Activated CD4-positive, alpha-beta T cell treated with anti-CD3 and anti-CD28 coated beads, Interleukin-2, Interleukin-6, amounts not matched to agents 100 ng/mL and 50 ng/mL, durations not matched to agents 16 hours and 8 hours (primary cell): ENCODE measurements at regions not wholly inside any gene's neighbourhood (a gene's known extent, or its start where the extent isn't known, plus 50 kb on each side); places are given as distances from the start of the nearest gene placed in this dataset.
"Not testable (repeated sequence)": the region's sequence is repeated elsewhere in the genome, so short reads cannot be mapped to it uniquely, and the experiment has no call there.

ENCODE experiments used
- DNase-seq: peaks from one replicate; pipeline ENCODE4 v3.0.0-alpha.2; 2020

GRCh38 chr4:138891631-138892031, 124.0 kb upstream of the NOCT start:
- no peak for DNase-seq

DNA sequence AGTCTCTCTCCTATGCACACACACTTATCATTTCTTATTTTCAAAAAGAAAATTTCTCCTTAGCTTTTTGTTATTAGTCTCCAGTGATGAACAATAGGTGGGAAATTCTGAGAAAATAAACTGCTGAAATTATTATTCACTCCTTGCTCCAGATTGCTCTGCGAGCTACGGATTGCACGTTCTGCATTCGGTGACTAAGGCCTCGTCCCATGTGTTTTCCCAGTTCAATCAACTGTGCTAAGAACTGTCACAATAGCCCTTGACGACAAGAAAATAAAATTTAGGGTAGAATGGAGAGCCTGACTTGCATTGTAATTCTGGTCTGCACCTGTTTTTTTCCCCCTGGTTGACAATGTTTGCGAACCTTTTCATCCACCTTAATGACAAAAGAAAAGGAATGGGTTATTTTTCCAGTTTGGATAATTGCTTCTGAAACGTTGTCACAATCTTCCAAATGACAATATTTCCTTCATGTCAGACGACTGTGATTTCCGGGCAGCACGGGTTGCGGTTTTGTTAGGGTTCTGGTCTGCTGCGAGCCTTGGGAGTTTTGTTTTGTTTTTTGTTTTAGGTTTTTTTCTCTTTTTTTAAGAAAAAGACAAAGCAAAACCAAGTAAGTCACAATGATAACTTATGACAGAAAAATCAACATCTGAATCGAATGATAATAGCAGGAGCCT, 124.5 kb upstream of the NOCT start:
- DNase-seq: no peak

DNA sequence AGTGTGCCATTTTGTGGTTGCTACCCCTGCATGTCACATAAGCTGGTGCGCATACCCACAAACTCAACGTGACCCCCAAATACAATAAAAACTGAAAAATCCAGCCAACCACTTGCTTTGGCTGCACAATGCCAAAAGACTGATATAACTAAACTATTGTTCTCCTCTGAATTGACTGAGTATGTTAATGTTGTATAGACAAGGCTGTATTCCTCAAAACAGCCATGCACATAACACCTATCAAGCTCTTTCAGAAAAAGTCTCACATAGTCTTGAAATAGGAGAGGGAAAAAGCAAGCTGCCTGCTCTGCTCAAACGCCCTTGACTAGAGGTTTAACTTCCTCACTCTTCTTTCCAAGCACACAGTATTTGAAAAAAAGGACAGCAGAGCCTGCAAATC, 126.4 kb upstream of the NOCT start:
- DNase-seq: no peak

DNA sequence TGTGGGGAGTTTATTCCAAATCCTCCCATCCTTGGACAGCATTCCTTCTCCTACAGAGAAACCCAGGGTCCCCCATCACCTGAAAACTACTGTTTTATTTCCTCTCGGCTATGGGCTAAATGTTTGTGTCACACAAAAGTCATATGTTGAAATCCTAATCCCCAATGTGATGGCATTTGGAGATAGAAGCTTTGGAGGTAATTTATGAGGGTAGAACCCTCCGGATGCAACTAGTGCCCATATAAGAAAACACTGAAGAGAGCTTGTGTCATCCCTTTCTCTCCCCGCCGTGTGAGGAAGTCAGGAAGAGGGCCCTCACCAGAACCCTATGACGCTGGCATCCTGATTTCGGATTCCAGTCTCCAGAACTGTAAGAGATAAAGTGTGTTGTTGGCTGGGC, 127.8 kb upstream of the NOCT start:
- no peak for DNase-seq

DNA sequence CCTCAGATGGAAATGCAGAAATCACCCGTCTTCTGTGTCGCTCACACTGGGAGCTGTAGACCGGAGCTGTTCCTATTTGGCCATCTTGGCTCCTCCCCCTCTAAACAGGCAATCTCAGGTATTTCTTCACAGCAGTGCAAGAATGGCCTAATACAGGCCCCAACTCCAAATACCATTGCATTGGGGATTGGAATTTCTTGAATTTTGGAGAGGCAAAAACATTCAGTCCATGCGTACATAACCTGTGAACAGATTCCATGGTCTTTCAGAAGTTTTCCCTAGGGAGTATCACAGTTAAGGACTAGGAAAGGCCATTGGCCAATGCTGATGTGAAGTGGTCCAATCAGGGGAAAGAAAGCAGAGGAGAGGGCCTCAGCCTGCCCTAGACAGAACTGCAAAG, 128.2 kb upstream of the NOCT start:
- DNase-seq: no peak

GRCh38 chr4:138879757-138880156, 135.8 kb upstream of the NOCT start:
- DNase-seq: no peak

GRCh38 chr4:138875891-138876608, 139.5 kb upstream of the NOCT start:
- DNase-seq: no peak

DNA sequence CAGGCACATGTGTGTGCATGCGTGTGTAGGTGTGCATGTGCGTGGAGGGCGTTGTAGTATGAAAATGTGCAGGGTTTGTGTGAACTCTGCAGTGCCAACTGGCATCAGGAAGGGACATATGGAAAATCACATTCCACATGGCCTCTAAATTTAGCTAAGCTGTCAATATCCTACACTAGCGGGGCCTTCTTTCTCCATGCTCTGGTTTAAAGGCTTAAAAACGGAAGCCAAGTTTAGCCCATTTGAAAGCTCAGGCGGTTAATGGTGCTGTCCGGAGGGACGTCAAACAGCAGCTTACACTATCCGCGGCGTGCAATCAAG, 144.1 kb upstream of the NOCT start:
- DNase-seq: no peak

GRCh38 chr4:138870737-138871554, 144.6 kb upstream of the NOCT start:
- DNase-seq: peak; percentile 65

- no peak for DNase-seq
These were observed 145.9 kb upstream of the NOCT start for GRCh38 chr4:138869631-138870030.

GRCh38 chr4:138869165-138869564, 146.4 kb upstream of the NOCT start:
- DNase-seq: no peak

DNA sequence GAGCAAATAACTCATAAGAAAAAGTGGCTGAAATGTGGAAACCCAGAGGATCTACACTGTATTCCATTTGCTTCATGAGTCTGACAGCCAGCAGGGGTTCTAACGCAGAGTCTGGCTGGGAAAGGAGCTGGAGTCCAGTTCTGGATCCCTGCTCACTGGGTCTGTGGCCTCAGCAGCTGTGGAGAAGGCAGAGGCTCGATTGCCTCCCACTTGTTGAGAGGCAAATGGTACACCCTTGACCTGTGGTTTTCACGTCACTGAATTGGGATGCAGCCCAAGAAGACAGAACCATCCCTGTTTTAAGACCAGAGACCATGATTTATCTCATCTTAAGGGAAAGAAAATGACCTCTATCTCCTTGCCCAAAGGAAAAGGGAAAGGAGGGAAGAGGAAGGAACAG, 147.0 kb upstream of the NOCT start:
- DNase-seq: no peak

GRCh38 chr4:138867404-138867803, 148.2 kb upstream of the NOCT start:
- no peak for DNase-seq

DNA sequence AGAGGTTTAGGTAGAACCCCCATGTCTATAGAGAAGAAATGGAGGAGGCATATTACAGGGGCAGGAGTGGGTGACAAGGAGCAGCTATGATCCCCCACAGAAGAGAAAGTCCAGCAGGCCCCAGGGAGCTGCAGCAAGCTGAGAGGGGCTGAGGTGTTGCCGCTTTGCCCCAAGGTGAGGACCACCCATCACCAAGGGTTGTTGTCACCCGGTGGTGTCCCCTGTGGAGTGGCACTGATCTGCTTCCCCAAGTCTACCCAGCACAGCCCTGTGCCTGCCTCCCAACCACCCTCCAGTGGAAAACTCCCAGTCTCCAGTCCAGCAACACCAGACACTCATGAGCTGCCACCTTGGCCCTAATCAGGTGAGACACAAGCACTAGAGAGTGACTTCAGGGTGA, 149.3 kb upstream of the NOCT start:
- DNase-seq: no peak

- DNase-seq: no peak
These were observed 149.8 kb upstream of the NOCT start for GRCh38 chr4:138865765-138866164.

GRCh38 chr4:138864961-138865720, 150.4 kb upstream of the NOCT start:
- no peak for DNase-seq

- DNase-seq: no peak
These were observed 152.4 kb upstream of the NOCT start for GRCh38 chr4:138863160-138863559.

DNA sequence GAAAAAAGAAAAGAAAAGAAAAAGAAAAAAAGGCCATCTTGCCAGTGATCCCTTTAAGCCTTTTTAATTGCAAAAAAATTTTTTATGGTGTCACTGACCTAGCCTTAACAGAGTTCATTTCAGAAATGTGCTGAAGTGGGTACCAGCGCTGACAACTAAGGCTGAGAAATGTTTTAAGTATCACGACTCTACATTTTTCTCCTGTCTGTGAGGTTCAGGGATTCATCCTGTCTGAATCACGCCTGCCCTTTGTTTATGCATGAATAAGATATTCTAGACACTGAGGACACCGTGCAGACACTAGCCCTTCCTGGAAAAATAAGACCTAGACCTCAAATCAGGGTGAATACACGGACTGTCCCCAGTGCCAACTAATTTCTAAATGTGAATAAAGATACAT, 154.4 kb upstream of the NOCT start:
- no peak for DNase-seq

DNA sequence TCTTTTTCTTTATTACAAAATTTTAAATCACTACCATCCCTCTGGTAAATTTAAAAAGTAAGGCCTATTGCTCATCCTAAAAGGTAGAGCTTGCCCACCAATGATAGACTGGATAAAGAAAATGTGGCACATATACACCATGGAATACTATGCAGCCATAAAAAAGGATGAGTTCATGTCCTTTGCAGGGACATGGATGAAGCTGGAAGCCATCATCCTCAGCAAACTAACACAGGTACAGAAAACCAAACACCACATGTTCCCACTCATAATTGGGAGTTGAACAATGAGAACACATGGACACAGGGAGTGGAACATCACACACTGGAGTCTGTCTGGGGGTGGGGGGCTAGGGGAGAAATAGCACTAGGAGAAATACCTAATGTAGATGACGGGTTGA, 155.2 kb upstream of the NOCT start:
- DNase-seq: not testable (repeated sequence)

DNA sequence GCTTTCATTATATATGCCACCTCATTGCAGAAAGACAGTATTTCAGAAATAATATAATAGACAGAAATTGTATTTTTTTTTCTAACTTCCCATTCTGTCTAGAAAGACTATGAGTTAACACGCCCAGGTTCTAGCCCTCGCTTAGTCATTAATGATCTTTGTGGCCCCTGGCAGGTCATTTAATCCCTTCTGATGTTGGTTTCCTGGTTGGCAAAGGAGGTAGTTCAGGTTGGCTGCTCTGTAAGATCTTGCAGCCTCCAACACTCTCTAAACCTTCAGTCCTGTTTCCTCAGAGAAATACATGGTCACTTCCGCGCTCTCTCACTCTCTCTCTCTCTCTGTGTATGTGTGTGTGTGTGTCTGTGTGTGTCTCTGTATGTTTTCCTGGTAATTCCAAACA, 156.3 kb upstream of the NOCT start:
- DNase-seq: no peak

- DNase-seq: no peak
These were observed 157.2 kb upstream of the NOCT start for GRCh38 chr4:138858419-138858818.

DNA sequence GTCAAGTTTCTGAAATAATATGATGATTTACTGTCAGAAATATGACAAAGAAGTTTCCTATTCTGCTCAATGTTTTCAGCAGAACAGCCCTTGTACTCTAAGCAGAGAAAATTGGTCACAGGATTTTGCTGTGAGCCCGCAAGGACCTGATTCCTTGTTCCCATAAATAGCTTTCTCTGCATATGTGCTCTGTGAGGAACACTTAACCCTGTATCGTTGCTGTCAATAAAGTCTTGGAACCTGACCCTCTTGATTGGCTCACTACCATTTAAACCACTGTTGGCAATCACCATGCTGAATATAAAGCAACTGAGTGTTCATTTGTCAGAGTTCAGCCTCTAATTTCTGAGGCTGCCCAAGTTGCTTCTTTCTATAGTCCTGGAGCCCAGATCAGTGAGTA, 158.2 kb upstream of the NOCT start:
- DNase-seq: no peak

DNA sequence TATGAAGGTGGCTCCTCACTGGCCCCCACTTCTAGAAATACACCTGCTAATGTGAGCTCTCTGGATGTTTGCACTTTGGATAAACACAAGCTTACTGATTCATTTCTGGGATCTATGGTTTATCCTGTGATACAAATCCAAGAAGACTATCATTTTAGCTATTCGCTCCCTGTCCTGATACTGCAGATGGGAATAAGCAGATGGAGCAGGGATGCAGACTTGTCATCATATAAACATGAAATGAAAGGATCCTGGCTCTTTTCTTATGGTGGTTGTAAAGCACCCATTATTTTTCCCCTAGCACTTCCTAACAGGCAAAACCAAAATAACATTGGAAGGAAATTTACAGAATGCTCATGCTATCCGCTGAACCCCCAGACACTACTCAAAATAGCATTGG, 162.9 kb upstream of the NOCT start:
- no peak for DNase-seq
